ENCODE measurements at regions not wholly inside any gene's neighbourhood (a gene's known extent, or its start where the extent isn't known, plus 50 kb on each side); places are given as distances from the start of the nearest gene placed in this dataset.

- no peaks in the 10 kb centered on the region for H3K4me1 ChIP-seq (ENCODE audit: control insufficient read depth in 2 of 3, insufficient read depth in 2 of 3, low read depth in 1 of 3, low read length in 3 of 3)
- H3K27ac ChIP-seq (ENCODE audit: low read depth in 2 of 2, low read length in 2 of 2) = no peak overlapping the region
- FAIRE-seq (no peak), DNase-seq (no peak)
- intact Hi-C loops (cut with DNase I) = no loop called here
- no peak overlapping the region for H3K4me3 ChIP-seq (ENCODE audit: low read length in 3 of 3)
- no peak overlapping the region for H3K9ac ChIP-seq (ENCODE audit: low read length in 3 of 3)
- H3K36me3 ChIP-seq (ENCODE audit: control insufficient read depth in 2 of 3, insufficient read depth in 3 of 3, low read length in 3 of 3) = no peaks in the 10 kb centered on the region
- no peaks in the 10 kb centered on the region for H3K27me3 ChIP-seq (ENCODE audit: control insufficient read depth, insufficient read depth, low read length)
- TF ChIP-seq CTCF (IDR thresholded peaks at IDR 0.05; ENCODE audit: borderline replicate concordance, extremely low read depth, insufficient read depth) = no peak
- H3K9me3 ChIP-seq (ENCODE audit: control insufficient read depth in 2 of 3, insufficient read depth in 1 of 3, low read length in 3 of 3) = no peaks in the 10 kb centered on the region
These were observed 427.6 kb upstream of the STXBP6 start for GRCh38 chr14:25477316-25478098.

GRCh38 chr14:25472700-25473099 is 422.8 kb upstream of the STXBP6 start:
- no peak for FAIRE-seq
- Histone ChIP-seq H3K4me1 (ENCODE audit: control insufficient read depth in 2 of 3, insufficient read depth in 2 of 3, low read depth in 1 of 3, low read length in 3 of 3) (no peaks in the 10 kb centered on the region), H3K4me3 (ENCODE audit: low read length in 3 of 3) (no peak overlapping the region), H3K36me3 (ENCODE audit: control insufficient read depth in 2 of 3, insufficient read depth in 3 of 3, low read length in 3 of 3) (no peaks in the 10 kb centered on the region), H3K27ac (ENCODE audit: low read depth in 2 of 2, low read length in 2 of 2) (no peak overlapping the region), H3K27me3 (ENCODE audit: control insufficient read depth, insufficient read depth, low read length) (no peaks in the 10 kb centered on the region), H3K9ac (ENCODE audit: low read length in 3 of 3) (no peak overlapping the region), H3K9me3 (ENCODE audit: control insufficient read depth in 2 of 3, insufficient read depth in 1 of 3, low read length in 3 of 3) (no peaks in the 10 kb centered on the region)
- intact Hi-C loops (cut with DNase I) = no loop called here
- DNase-seq = no peak
- no peak for TF ChIP-seq CTCF (IDR thresholded peaks at IDR 0.05; ENCODE audit: borderline replicate concordance, extremely low read depth, insufficient read depth)

- Histone ChIP-seq H3K9ac (ENCODE audit: low read length in 3 of 3) (no peak overlapping the region), H3K27ac (ENCODE audit: low read depth in 2 of 2, low read length in 2 of 2) (no peak overlapping the region), H3K9me3 (ENCODE audit: control insufficient read depth in 2 of 3, insufficient read depth in 1 of 3, low read length in 3 of 3) (no peaks in the 10 kb centered on the region), H3K36me3 (ENCODE audit: control insufficient read depth in 2 of 3, insufficient read depth in 3 of 3, low read length in 3 of 3) (no peaks in the 10 kb centered on the region), H3K27me3 (ENCODE audit: control insufficient read depth, insufficient read depth, low read length) (no peaks in the 10 kb centered on the region), H3K4me3 (ENCODE audit: low read length in 3 of 3) (no peak overlapping the region), H3K4me1 (ENCODE audit: control insufficient read depth in 2 of 3, insufficient read depth in 2 of 3, low read depth in 1 of 3, low read length in 3 of 3) (no peaks in the 10 kb centered on the region)
- TF ChIP-seq CTCF (IDR thresholded peaks at IDR 0.05; ENCODE audit: borderline replicate concordance, extremely low read depth, insufficient read depth) = no peak
- intact Hi-C loops (cut with DNase I) = no loop called here
- no peak for DNase-seq
- no peak for FAIRE-seq
These were observed 414.8 kb upstream of the STXBP6 start for GRCh38 chr14:25464772-25465171.

- no peak for FAIRE-seq
- Histone ChIP-seq H3K9me3 (ENCODE audit: control insufficient read depth in 2 of 3, insufficient read depth in 1 of 3, low read length in 3 of 3) (no peaks in the 10 kb centered on the region), H3K4me3 (ENCODE audit: low read length in 3 of 3) (no peak overlapping the region), H3K27ac (ENCODE audit: low read depth in 2 of 2, low read length in 2 of 2) (no peak overlapping the region), H3K4me1 (ENCODE audit: control insufficient read depth in 2 of 3, insufficient read depth in 2 of 3, low read depth in 1 of 3, low read length in 3 of 3) (no peaks in the 10 kb centered on the region), H3K27me3 (ENCODE audit: control insufficient read depth, insufficient read depth, low read length) (no peaks in the 10 kb centered on the region), H3K9ac (ENCODE audit: low read length in 3 of 3) (no peak overlapping the region), H3K36me3 (ENCODE audit: control insufficient read depth in 2 of 3, insufficient read depth in 3 of 3, low read length in 3 of 3) (no peaks in the 10 kb centered on the region)
- no peak for TF ChIP-seq CTCF (IDR thresholded peaks at IDR 0.05; ENCODE audit: borderline replicate concordance, extremely low read depth, insufficient read depth)
- DNase-seq = no peak
- intact Hi-C loops (cut with DNase I) = no loop called here
These were observed 414.1 kb upstream of the STXBP6 start for GRCh38 chr14:25464078-25464477.
